Activated naive CD4-positive, alpha-beta T cell treated with anti-CD3 and anti-CD28 coated beads for 36 hours (primary cell): ENCODE measurements at regions not wholly inside any gene's neighbourhood (a gene's known extent, or its start where the extent isn't known, plus 50 kb on each side); places are given as distances from the start of the nearest gene placed in this dataset.
"Not testable (repeated sequence)": the region's sequence is repeated elsewhere in the genome, so short reads cannot be mapped to it uniquely, and the experiment has no call there.

Experiments used
- CTCF ChIA-PET: fragments of 350-600 bp; sonication (Branson Sonifier 250); formaldehyde crosslinking; loops from one replicate; lab custom pipeline; 2021; ENCODE audit warnings: antibody characterized with exemption; lab: Charles Lee
- DNase-seq: peaks from one replicate; pipeline ENCODE4 v3.0.0-alpha.2; 2020
- H3K27ac Mint-ChIP-seq: one replicate; pipeline ENCODE4 v1.8.0; 2021; ENCODE audit warnings: mild to moderate bottlenecking, mixed read lengths
- H3K27me3 Mint-ChIP-seq: one replicate; pipeline ENCODE4 v1.8.0; 2021; ENCODE audit warnings: low read depth, mixed read lengths
- H3K36me3 Mint-ChIP-seq: one replicate; pipeline ENCODE4 v1.8.0; 2021; ENCODE audit warnings: low read depth, mixed read lengths
- H3K4me1 Mint-ChIP-seq: one replicate; pipeline ENCODE4 v1.8.0; 2021; ENCODE audit warnings: low read depth, mixed read lengths
- H3K4me3 Mint-ChIP-seq: one replicate; pipeline ENCODE4 v1.8.0; 2021; ENCODE audit warnings: mild to moderate bottlenecking, moderate library complexity, mixed read lengths
- H3K9me3 Mint-ChIP-seq: one replicate; pipeline ENCODE4 v1.8.0; 2021; ENCODE audit warnings: mixed read lengths
- intact Hi-C: fragments of 100-400 bp; cut with micrococcal nuclease; formaldehyde crosslinking; loops from one replicate; pipeline ENCODE4 v1.15.1; 2023

GRCh38 chr5:162603443-162604070 lies 536.0 kb downstream of the GABRG2 start:
- peaks cover 9% of the 10 kb centered on the region for H3K9me3 Mint-ChIP-seq
- CTCF ChIA-PET: no interaction called here
- H3K27me3 Mint-ChIP-seq: no peaks in the 10 kb centered on the region
- H3K4me3 Mint-ChIP-seq: no peak overlapping the region
- H3K4me1 Mint-ChIP-seq: no peaks in the 10 kb centered on the region
- no peak for DNase-seq
- intact Hi-C loops: no loop called here
- no peaks in the 10 kb centered on the region for H3K36me3 Mint-ChIP-seq
- no peak overlapping the region for H3K27ac Mint-ChIP-seq

DNA sequence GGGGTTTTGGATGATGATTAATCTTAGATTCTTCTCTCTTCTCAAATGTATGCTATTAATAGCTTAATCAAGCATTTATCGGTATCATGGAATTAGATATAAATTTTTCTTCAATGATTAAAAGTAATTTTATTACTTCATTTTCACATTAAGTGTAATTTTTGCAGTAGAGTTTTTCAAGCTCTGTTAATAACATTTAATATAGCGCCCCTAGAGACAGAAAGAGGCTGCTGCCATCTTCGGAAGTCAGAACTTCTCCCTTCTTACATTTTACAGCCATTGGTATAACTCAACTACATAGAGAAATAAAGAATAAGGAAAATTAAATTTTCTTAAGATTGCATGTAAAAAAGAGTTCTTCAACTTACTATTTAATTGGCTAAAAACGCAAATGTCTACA lies 540.3 kb downstream of the GABRG2 start:
- no peak overlapping the region for H3K4me3 Mint-ChIP-seq
- intact Hi-C loops: no loop called here
- no peak for DNase-seq
- H3K4me1 Mint-ChIP-seq: no peaks in the 10 kb centered on the region
- CTCF ChIA-PET: no interaction called here
- no peaks in the 10 kb centered on the region for H3K36me3 Mint-ChIP-seq
- no peak overlapping the region for H3K27ac Mint-ChIP-seq
- peaks cover 5% of the 10 kb centered on the region for H3K9me3 Mint-ChIP-seq
- H3K27me3 Mint-ChIP-seq: no peaks in the 10 kb centered on the region

GRCh38 chr5:162621726-162622263 lies 554.2 kb downstream of the GABRG2 start:
- intact Hi-C loops, H3K9me3 Mint-ChIP-seq, DNase-seq, H3K27me3 Mint-ChIP-seq, H3K4me1 Mint-ChIP-seq, H3K27ac Mint-ChIP-seq, H3K4me3 Mint-ChIP-seq, H3K36me3 Mint-ChIP-seq: not testable (repeated sequence)
- CTCF ChIA-PET: interaction anchor here (0.7 kb wide), 1 partner anchor 175 kb away, joined by 3 read pairs; no protein-coding TSS in a partner anchor

DNA sequence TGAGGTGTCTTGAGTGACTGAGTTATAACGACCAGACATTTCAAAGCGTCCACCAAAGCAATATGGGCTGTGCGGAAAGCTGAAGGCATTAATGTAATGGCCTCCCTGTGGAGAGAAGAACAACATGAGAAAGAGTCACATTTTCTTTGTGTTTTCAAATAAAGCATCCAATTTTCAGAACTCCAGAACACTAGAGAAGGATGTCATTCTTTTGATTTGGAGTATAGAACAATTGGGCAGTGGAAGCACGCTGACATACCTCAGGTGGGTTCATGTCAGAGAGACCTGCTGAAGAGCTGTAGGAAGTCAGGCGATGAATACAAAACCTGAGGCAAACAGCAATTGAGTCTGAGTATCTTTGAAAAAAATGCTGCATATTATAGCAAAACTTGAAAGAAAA lies 556.5 kb downstream of the GABRG2 start:
- no peaks in the 10 kb centered on the region for H3K36me3 Mint-ChIP-seq
- no peak overlapping the region for H3K27ac Mint-ChIP-seq
- peaks cover 21% of the 10 kb centered on the region for H3K9me3 Mint-ChIP-seq
- DNase-seq: no peak
- H3K27me3 Mint-ChIP-seq: no peaks in the 10 kb centered on the region
- CTCF ChIA-PET: no interaction called here
- no peaks in the 10 kb centered on the region for H3K4me1 Mint-ChIP-seq
- intact Hi-C loops: no loop called here
- H3K4me3 Mint-ChIP-seq: no peak overlapping the region

DNA sequence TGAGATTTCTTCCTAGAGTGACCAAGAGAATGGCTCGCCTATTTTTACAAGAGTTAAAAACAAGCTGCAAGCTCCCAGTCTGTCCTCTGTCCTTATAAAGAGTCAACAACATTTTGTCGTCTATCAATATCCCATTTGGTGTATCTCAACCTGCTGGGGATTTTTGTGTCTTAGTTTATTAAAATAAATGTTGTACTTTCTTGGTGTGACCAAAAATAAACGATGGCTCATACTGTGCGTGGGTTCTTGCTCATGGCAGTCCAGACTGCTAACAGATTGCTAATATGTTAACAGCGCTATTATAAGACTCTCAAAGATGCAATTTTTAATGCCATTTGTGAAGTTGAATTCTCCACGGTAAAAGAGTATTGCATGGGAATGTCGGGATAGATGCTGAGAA lies 569.9 kb downstream of the GABRG2 start:
- intact Hi-C loops: no loop called here
- Mint-ChIP-seq H3K4me1 (no peaks in the 10 kb centered on the region), H3K9me3 (peaks cover 33% of the 10 kb centered on the region), H3K4me3 (no peak overlapping the region), H3K27ac (no peak overlapping the region), H3K36me3 (peaks cover 3% of the 10 kb centered on the region), H3K27me3 (no peaks in the 10 kb centered on the region)
- CTCF ChIA-PET: no interaction called here
- DNase-seq: no peak

- Mint-ChIP-seq H3K36me3 (no peaks in the 10 kb centered on the region), H3K9me3 (peaks cover 24% of the 10 kb centered on the region), H3K27ac (no peak overlapping the region), H3K27me3 (no peaks in the 10 kb centered on the region), H3K4me3 (no peak overlapping the region), H3K4me1 (no peaks in the 10 kb centered on the region)
- intact Hi-C loops: no loop called here
- no peak for DNase-seq
- CTCF ChIA-PET: interaction anchor here (0.6 kb wide), 1 partner anchor 16 kb away, joined by 3 read pairs; no protein-coding TSS in a partner anchor
Observed at GRCh38 chr5:162638849-162639248, 571.3 kb downstream of the GABRG2 start.

DNA sequence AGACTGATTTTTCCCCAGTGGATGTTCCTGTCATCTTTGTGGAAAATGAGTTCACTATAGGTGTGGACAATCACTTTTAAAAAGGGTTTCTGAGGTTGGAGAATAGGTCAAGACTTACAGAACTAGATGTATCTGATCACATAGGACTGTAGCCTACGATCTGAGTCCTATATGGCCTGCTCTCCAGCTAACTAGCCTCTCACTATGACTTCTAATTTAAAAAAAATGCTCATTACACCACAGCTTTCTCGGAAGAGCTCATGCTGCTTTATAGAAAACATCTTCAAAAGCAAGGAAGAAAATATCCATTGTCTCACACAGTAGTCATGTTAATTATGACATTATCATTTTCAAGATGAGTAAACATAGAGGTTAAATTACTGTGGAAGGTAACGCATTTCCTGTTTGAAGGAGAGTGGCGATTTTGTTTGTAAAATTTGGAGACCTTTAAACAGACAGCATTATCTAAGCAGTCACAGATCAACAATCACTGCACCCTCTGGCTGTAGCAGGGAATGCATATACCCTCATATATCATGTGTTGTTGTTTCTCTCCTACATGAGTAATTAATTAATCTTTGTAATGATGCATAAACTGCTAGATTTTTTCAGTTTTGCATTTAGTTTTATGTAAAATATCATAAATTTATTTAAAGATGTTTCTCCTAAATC lies 573.7 kb downstream of the GABRG2 start:
- no peak overlapping the region for H3K27ac Mint-ChIP-seq
- no peak for DNase-seq

DNA sequence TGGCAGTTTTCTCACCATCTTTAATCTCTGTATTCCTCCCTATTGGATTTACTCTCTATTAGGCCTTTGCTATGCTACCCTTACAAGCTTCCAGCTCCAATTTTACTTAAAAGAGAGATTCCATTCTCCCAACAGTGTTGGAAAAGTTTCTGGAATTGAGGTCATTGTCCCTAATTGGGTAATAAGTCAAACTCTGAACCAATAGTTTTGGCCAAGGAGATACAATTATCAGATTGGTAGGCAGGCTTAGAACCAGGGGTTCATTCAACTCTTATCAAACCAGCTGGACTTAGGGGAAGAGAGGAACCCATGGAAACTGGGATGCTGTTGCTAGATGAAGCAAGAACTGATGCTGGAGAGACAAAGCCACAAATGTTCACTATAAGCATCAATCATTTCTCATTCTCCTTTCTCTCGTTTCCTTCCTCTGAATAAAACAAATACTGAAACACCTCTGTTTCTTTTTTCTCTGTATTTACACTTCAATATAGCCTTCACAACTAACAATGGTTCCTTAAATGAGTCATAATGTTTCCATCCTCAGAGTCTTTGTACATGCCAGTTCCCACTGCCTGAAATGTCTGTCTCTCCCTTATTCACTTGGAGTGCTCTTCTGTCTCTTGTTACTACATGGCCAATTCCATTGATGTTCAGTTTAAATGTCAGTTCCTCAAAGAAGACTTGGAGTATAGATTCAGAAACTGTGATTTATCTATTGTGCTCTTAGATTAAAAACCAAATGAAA lies 587.3 kb downstream of the GABRG2 start:
- CTCF ChIA-PET: interaction anchor here (0.6 kb wide), 1 partner anchor 16 kb away, joined by 3 read pairs; no protein-coding TSS in a partner anchor
- peaks cover 22% of the 10 kb centered on the region for H3K9me3 Mint-ChIP-seq
- intact Hi-C loops: no loop called here
- no peaks in the 10 kb centered on the region for H3K36me3 Mint-ChIP-seq
- H3K27ac Mint-ChIP-seq: no peak overlapping the region
- H3K4me1 Mint-ChIP-seq: no peaks in the 10 kb centered on the region
- no peak for DNase-seq
- no peak overlapping the region for H3K4me3 Mint-ChIP-seq
- H3K27me3 Mint-ChIP-seq: no peaks in the 10 kb centered on the region

More for the DNA sequence above, 573.7 kb downstream of the GABRG2 start:
- CTCF ChIA-PET: interaction anchor here (0.9 to 1.8 kb wide), 2 partner anchors 706 kb away, joined by 5 to 9 read pairs; no protein-coding TSS in a partner anchor
- no peak overlapping the region for H3K4me3 Mint-ChIP-seq
- no peaks in the 10 kb centered on the region for H3K4me1 Mint-ChIP-seq
- H3K9me3 Mint-ChIP-seq: peaks cover 12% of the 10 kb centered on the region
- H3K27me3 Mint-ChIP-seq: no peaks in the 10 kb centered on the region
- no peaks in the 10 kb centered on the region for H3K36me3 Mint-ChIP-seq
- intact Hi-C loops: no loop called here

- Mint-ChIP-seq H3K36me3 (no peaks in the 10 kb centered on the region), H3K4me1 (no peaks in the 10 kb centered on the region), H3K9me3 (peaks cover 17% of the 10 kb centered on the region), H3K27me3 (no peaks in the 10 kb centered on the region), H3K27ac (no peak overlapping the region), H3K4me3 (no peak overlapping the region)
- intact Hi-C loops: no loop called here
- CTCF ChIA-PET: no interaction called here
- no peak for DNase-seq
Observed at GRCh38 chr5:162657076-162657475, 589.5 kb downstream of the GABRG2 start.

- Mint-ChIP-seq H3K27ac (no peak overlapping the region), H3K36me3 (no peaks in the 10 kb centered on the region), H3K9me3 (peaks cover 5% of the 10 kb centered on the region), H3K27me3 (no peaks in the 10 kb centered on the region), H3K4me3 (no peak overlapping the region), H3K4me1 (no peaks in the 10 kb centered on the region)
- intact Hi-C loops: no loop called here
- CTCF ChIA-PET: no interaction called here
- no peak for DNase-seq
Observed at GRCh38 chr5:162664846-162665245, 597.3 kb downstream of the GABRG2 start.

DNA sequence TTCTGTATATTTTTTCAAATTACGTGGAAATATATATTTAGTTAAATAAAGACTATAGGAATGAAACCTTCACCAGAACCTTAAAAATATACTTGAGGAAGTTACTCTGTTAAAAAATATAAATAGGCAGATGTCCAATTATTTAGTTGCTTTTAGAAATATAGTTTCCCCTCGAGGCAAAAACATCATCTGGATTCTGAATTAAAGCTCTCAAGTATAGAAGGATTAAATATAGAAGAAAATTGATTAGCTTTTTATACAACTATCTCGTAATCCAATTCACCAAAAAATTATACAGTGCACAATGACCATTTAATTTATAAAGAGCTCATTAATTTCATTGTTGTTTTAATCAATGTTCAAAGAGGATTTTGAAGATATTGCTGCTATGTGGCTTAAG lies 601.4 kb downstream of the GABRG2 start:
- H3K4me3 Mint-ChIP-seq: no peak overlapping the region
- H3K27me3 Mint-ChIP-seq: no peaks in the 10 kb centered on the region
- peaks cover 4% of the 10 kb centered on the region for H3K9me3 Mint-ChIP-seq
- CTCF ChIA-PET: no interaction called here
- H3K4me1 Mint-ChIP-seq: no peaks in the 10 kb centered on the region
- H3K36me3 Mint-ChIP-seq: no peaks in the 10 kb centered on the region
- no peak overlapping the region for H3K27ac Mint-ChIP-seq
- intact Hi-C loops: no loop called here
- DNase-seq: no peak

DNA sequence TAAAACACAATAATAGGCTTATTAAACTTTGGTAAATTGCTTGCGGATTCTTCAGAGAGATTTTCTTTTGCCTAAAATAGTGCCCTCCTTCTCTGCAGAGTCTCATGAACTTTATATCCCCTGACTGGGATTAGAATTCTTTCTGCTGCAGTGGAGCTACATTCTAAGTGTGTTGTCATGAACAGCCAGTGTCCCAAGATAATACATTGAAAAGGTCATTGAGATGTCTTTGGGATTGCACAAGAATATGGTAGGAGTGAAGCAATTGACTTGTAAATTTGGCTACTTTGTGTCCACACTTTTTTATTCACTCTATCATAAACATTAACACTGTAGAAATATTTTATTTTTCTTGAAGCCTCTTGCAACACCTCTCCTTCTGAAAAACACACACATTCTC lies 604.5 kb downstream of the GABRG2 start:
- no peak overlapping the region for H3K4me3 Mint-ChIP-seq

More for the DNA sequence above, 604.5 kb downstream of the GABRG2 start:
- intact Hi-C loops: no loop called here
- CTCF ChIA-PET: no interaction called here
- Mint-ChIP-seq H3K27ac (no peak overlapping the region), H3K4me1 (no peaks in the 10 kb centered on the region), H3K36me3 (no peaks in the 10 kb centered on the region), H3K9me3 (peaks cover 7% of the 10 kb centered on the region), H3K27me3 (no peaks in the 10 kb centered on the region)
- no peak for DNase-seq
